Left ventricle myocardium inferior (tissue), 1 donor: ENCODE measurements at regions not wholly inside any gene's neighbourhood (a gene's known extent, or its start where the extent isn't known, plus 50 kb on each side); places are given as distances from the start of the nearest gene placed in this dataset.
"Not testable (repeated sequence)": the region's sequence is repeated elsewhere in the genome, so short reads cannot be mapped to it uniquely, and the experiment has no call there.

Experiments used
- DNase-seq: peaks from one replicate; pipeline ENCODE4 v3.0.0-alpha.2; 2020
- H3K27ac ChIP-seq: fragments of 200-600 bp; replicated peaks from 2 replicates; pipeline ENCODE4 v1.8.0; 2021
- H3K27me3 ChIP-seq: fragments of 200-600 bp; 2 replicates; pipeline ENCODE4 v1.8.0; 2021; ENCODE audit warnings: low read depth
- H3K36me3 ChIP-seq: fragments of 200-600 bp; 2 replicates; pipeline ENCODE4 v1.8.0; 2021
- H3K4me1 ChIP-seq: fragments of 200-600 bp; 2 replicates; pipeline ENCODE4 v1.8.0; 2021
- H3K4me3 ChIP-seq: fragments of 200-600 bp; 2 replicates; pipeline ENCODE4 v1.8.0; 2021; ENCODE audit warnings: mild to moderate bottlenecking, moderate library complexity
- H3K9me3 ChIP-seq: fragments of 200-600 bp; replicated peaks from 2 replicates; pipeline ENCODE4 v1.8.0; 2021
- intact Hi-C: fragments of 100-400 bp; cut with micrococcal nuclease; formaldehyde crosslinking; loops from one replicate; pipeline ENCODE4 v1.11.0; 2022
- TF ChIP-seq, protein P1 (sequence below): fragments of 200-600 bp; IDR thresholded peaks from 2 replicates; pipeline ENCODE4 v1.8.0; 2021; ENCODE audit warnings: antibody characterized with exemption, mild to moderate bottlenecking, borderline replicate concordance
- donor health status: DM: no; HTN: yes; CAD: no; lungs with severe emphysema.

DNA sequence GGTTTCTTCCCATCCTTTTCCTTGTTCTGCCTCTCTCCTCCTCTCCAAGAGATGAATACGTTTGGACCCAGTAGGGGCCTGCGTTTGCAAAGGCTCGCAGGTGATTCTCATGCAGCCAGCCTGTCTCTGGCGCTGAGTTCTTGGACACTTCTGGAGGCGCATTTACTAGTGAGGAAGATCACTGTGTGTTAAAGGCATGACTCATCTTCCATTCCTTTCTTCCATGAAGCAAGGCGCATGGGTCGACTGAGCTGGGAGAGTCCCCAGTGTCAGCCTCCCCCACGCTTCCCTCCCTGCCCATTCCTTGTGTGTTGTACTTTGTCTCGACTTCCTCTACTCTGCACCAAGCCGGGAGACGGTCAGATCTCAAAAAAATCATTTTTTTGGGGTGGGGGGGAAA lies 159.9 kb upstream of the EEF2KMT start:
- H3K27me3 ChIP-seq: peaks cover 24% of the 10 kb centered on the region
- intact Hi-C loops: no loop called here

DNA sequence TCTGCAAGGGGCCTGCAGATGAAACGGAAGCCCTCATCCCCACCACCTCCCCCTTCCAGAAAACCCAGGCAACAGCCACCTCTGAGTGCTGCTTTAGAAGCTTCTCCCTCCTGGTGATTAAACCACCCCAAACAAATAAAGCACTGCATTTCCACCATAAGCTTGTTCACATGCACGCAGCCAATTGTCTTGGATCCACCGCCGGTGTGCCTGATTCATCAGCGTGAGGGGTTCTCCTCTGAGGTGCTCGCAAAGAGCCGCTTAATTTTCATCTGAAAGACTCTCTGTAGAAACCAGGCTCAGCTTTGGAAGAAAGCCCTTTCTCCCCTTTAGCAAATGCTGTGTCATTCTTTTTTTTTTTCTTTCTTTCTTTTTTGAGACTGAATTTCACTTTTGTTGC lies 155.2 kb upstream of the EEF2KMT start:
- DNase-seq: no peak
- H3K4me1 ChIP-seq: no peaks in the 10 kb centered on the region
- intact Hi-C loops: no loop called here
- H3K27ac ChIP-seq: no peak overlapping the region
- H3K9me3 ChIP-seq: no peaks in the 10 kb centered on the region
- TF ChIP-seq, protein P1, sequence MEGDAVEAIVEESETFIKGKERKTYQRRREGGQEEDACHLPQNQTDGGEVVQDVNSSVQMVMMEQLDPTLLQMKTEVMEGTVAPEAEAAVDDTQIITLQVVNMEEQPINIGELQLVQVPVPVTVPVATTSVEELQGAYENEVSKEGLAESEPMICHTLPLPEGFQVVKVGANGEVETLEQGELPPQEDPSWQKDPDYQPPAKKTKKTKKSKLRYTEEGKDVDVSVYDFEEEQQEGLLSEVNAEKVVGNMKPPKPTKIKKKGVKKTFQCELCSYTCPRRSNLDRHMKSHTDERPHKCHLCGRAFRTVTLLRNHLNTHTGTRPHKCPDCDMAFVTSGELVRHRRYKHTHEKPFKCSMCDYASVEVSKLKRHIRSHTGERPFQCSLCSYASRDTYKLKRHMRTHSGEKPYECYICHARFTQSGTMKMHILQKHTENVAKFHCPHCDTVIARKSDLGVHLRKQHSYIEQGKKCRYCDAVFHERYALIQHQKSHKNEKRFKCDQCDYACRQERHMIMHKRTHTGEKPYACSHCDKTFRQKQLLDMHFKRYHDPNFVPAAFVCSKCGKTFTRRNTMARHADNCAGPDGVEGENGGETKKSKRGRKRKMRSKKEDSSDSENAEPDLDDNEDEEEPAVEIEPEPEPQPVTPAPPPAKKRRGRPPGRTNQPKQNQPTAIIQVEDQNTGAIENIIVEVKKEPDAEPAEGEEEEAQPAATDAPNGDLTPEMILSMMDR: no peak
- H3K36me3 ChIP-seq: no peaks in the 10 kb centered on the region
- peaks cover 28% of the 10 kb centered on the region for H3K27me3 ChIP-seq
- no peak overlapping the region for H3K4me3 ChIP-seq

More for the DNA sequence above, 159.9 kb upstream of the EEF2KMT start:
- Histone ChIP-seq H3K27ac (no peak overlapping the region), H3K4me1 (no peaks in the 10 kb centered on the region), H3K4me3 (no peak overlapping the region), H3K36me3 (no peaks in the 10 kb centered on the region), H3K9me3 (no peaks in the 10 kb centered on the region)
- no peak for DNase-seq
- TF ChIP-seq, protein P1: no peak

DNA sequence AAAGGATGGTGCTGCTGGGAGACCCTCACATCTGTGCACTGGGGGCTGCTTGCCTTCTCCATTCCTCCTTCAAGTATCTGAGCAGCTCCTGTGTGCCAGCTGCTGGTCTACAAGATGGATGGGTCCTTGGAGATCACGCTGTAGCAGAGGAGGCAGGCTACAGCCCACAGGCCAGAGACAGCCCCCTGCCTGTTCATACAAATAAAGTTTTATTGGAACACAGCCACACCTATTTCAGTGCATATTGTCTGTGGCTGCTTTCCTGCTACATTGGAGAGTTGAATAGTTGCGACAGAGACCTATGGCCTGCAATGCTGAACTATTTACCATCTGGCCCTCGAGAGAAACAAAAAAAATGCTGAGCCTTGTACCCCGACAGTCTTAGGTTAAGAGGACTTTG lies 149.8 kb upstream of the EEF2KMT start:
- H3K36me3 ChIP-seq, intact Hi-C loops, H3K27ac ChIP-seq, DNase-seq, H3K4me1 ChIP-seq, H3K9me3 ChIP-seq, H3K4me3 ChIP-seq: not testable (repeated sequence)
- peaks cover 45% of the 10 kb centered on the region for H3K27me3 ChIP-seq

DNA sequence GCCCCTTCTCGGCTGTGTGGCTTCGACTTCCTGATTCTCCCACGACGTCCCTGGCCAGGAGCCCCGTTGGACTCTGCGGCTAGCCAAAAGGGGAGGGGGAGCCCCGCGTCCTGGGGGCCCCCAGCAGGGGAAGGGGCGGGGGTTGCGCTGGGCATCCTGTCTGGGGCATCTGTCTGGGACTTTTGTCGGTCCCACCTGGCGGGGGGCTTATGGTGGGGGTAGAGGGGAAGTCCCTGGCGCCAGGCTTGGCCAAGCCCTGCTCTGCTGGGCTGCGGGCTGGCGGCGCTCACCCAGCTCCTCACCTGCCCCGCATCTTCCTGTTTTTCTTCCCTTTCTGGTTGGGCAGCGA lies 142.7 kb upstream of the EEF2KMT start:
- H3K4me1 ChIP-seq, intact Hi-C loops, H3K36me3 ChIP-seq, H3K9me3 ChIP-seq, DNase-seq, H3K27ac ChIP-seq: not testable (repeated sequence)
- Histone ChIP-seq H3K27me3 (peaks cover 83% of the 10 kb centered on the region), H3K4me3 (peak overlapping the region; percentile 48)

DNA sequence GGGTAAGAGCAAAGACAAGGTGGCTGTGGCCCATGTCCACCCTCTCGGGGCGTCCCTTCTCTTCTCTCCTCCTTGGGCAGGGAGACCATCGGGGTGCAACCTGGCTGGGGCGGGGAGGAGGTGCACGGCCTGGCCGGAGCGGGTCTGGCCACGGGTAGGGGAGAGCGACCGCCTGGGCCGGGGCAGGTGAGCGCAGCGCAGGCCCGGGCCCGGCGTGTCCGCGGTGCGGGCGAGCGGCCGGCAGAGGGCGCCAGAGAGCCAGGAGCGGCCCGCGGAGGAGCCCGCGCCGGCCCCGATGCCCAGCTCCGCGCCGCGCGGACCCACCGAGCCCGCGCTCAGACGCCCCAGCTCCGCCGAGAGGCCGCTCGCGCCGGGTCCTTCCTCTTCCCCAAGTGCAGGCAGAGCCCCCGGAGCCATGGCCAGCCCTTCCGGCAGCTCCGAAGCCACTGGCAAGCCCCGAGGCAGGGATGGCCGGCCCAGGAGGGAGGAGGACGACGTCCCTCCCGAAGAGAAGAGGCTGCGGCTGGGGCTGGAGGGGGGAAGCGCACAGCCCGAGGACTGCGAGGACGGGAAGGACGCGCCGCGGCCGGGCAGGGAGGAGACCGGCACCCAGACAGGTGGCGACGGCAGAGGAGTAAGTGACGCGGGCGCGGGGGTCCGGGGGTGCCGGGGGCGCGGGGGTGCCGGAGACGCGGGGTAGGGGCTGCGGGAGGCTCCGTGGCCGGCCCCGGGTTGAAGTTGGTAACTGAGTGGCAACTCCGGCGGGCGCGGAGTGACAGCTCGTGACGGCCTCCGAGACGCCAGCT lies 142.1 kb upstream of the EEF2KMT start:
- H3K4me1 ChIP-seq, H3K27ac ChIP-seq, H3K9me3 ChIP-seq, H3K36me3 ChIP-seq, intact Hi-C loops: not testable (repeated sequence)
- Histone ChIP-seq H3K27me3 (peaks cover 85% of the 10 kb centered on the region), H3K4me3 (peak overlapping the region; percentile 48)
- peak; percentile 20 for DNase-seq
- TF ChIP-seq, protein P1: peak; percentile 58

DNA sequence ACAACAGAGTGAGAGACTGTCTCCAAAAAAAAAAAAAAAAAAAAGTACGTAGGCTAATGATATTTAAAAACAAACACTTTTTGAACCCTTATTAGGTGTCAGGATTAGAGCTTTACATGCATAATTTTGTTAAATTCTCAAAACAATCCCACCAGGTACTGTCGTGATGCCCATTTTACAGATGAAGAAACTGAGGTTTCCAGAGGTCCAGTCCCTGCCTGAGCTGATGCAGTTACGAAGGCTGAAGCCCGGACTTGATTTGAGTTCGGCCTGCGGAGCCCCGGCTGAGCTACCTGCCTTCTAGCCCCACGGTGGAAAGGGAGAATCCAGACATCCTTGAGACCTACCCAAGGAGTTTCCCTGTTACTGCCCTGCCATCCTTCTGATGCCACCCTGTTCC lies 137.5 kb upstream of the EEF2KMT start:
- no peaks in the 10 kb centered on the region for H3K36me3 ChIP-seq
- H3K4me3 ChIP-seq: no peak overlapping the region
- peaks cover 3% of the 10 kb centered on the region for H3K4me1 ChIP-seq
- peaks cover 81% of the 10 kb centered on the region for H3K27me3 ChIP-seq
- no peak for DNase-seq
- peaks cover 4% of the 10 kb centered on the region for H3K9me3 ChIP-seq
- TF ChIP-seq, protein P1: no peak
- intact Hi-C loops: no loop called here
- no peak overlapping the region for H3K27ac ChIP-seq
